Ammon's horn (tissue), 1 donor: ENCODE measurements at regions not wholly inside any gene's neighbourhood (a gene's known extent, or its start where the extent isn't known, plus 50 kb on each side); places are given as distances from the start of the nearest gene placed in this dataset.
A peak's percentile ranks its signal among the peaks of the same experiment; 100 is the strongest.
"Not testable (repeated sequence)": the region's sequence is repeated elsewhere in the genome, so short reads cannot be mapped to it uniquely, and the experiment has no call there.

ENCODE experiments used
- DNase-seq: peaks from one replicate; pipeline ENCODE4 v3.0.0-alpha.2; 2016; ENCODE audit warnings: low spot score

DNA sequence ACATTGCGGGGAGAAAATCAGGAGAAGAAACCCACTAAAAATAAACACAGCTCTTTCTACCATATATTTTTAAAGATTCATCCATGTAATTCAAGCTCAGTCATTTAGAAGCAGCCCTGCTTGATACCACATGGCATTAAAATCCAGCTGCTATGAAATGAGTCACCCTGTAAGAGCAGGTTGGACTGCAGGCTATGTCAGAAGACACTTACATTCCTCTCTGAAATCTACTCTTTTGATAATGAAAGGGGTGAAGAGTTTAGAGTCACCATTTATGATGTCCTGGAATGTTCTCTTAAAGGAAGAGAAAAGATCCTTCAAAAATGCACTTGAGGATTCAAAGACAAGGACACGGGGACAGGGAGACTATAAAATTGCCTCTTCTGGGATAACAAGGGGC, 100.6 kb upstream of the APCDD1 start:
- DNase-seq: peak; percentile 42

DNA sequence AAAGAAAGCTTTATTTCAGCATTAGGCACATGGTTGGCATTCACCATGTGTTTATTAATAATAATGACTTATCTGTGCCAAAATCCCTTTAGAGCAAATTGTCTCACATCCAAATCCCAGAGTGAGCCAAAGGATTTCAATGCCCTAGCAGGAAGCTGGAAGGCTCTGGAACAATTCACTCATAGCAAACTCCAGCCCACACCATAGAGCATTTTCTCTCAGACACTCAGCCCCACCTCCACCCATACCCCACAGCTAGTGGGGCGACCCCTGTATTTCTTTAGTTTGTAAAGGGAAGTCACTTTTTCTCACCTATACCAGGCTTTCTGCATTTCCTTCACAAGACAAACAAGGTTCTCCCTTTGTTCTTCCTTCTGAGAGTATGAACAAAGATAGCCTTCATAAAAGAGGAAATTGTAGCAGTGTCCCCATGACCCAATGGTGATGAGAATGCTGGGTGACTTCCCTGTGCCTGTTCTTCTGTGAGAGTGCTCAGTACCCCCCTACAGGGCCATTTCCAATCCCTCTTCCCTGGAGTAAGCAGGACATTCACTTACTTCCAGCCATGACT, 100.1 kb upstream of the APCDD1 start:
- DNase-seq: peak; percentile 83

DNA sequence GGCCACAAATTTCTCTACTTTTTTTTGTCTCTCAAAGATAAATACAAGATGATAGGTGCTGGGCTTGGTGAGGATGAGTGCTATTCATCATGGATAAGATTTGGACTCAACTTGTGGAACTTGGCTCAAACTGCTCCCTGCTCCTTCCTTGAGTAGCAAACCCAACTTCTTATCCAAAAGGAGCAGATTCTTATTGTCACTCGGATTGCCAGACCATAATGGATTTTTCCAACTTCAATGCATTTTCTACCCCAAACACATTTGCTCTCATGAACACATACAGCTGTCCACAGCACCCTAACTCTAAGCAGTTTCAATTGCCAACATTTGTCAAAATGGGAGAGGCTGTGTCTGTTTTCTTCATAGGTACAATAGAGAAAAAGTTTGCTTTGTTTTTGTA, 99.5 kb upstream of the APCDD1 start:
- no peak for DNase-seq

DNA sequence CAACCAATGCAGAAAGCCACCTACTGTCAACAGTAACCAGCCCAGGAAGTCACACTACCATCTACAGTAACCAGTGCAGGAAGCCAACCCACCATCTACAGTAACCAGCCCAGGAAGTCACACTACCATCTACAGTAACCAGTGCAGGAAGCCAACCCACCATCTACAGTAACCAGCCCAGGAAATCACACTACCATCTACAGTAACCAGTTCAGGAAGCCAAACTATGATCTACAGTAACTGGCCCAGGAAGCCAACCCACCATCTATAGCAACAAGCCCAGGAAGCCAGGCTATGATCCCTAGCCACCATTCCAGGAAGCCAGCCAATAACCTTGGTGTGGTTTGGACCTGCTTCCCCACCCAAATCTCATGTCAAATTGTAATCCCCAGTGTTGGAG, 97.4 kb upstream of the APCDD1 start:
- not testable (repeated sequence) for DNase-seq

- no peak for DNase-seq
These were observed 92.8 kb upstream of the APCDD1 start for GRCh38 chr18:10361660-10362059.

DNA sequence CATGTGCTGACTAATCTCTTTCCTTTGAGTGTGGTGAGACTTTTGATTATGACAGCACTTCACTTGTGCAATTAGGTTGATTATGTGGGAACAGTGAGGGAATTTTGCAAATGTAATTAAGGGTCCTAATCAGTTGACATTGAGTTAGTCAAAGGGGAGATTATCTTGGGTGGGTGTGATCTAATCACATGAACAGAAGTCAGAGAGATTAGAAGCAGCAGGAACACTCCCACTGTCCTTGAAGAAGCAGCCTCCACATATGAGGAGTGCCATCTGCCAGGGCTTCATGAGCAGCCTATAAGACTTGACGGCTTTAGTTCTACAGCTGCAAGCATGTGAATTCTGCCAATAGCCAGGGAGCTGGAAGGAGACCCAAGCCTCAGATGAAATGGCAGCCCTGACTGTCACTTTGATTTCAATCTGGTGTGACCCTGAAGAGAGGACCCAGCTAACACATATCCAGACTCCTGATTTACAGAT, 89.4 kb upstream of the APCDD1 start:
- no peak for DNase-seq

DNA sequence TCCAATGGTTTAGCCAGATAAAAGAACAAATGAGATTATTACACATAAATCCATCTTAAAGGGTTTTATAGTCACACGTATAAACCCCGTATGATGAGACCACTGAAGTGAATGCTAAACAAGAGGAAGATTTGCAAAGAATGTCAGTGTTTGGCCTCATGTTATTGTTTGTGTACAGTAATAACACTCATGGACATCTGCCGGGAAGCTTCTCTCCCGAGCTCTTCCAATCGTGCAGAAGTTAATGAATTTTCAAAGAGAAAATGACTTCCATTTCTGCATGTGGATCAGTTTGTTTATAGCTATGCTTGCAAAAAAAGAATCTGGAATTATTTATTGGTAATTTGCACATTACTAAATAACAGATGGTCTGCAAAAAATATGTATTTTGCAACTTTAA, 88.5 kb upstream of the APCDD1 start:
- DNase-seq: no peak

- DNase-seq: no peak
These were observed 86.6 kb upstream of the APCDD1 start for GRCh38 chr18:10367836-10368235.

DNA sequence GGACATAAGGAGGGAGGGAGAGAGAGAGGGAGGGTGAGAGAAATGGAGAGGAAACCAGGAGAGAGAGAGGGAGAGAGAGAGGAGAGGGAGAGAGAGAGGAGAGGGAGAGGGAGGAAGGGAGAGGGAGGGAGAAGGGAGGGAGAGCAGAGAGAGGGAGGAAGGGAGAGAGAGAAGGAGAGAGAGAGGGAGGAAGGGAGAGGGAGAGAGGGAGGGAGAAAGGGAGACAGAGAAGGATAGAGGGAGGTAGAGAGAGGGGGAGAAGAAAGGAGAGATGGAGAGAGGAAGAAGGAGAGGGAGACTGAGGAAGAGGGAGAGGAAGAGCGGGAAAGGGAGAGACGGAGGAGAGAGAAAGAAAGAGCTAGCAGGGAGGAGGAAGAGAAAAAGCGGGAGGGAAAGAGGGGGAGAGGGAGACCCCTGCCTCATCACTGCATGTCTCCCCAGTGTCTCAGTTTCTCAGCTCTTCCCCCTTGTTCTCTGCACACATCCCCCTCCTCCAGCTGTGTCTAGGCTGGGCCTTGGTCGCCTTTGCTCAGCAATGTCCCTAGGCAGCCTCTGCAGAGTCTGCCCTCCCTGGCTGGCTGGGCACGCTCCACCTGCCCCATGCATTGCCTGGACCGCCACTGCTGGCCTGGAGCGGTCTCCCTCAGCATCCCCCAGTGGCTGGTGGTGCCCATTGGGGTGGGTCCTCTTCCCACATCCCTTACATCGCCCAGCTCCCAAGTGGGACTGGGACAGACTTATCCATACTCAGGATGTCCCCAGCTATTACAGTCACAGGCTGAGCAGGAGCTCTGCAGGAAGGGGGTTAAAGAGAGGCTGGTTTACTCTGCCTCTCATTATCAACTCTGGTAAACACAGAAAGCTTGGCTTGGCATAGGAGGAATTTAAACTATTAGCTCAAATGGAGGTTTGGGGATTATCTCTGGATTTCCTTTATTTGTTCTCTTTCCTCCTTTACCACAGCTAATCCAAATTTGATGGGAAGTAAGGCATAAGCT, 85.7 kb upstream of the APCDD1 start:
- DNase-seq: no peak

DNA sequence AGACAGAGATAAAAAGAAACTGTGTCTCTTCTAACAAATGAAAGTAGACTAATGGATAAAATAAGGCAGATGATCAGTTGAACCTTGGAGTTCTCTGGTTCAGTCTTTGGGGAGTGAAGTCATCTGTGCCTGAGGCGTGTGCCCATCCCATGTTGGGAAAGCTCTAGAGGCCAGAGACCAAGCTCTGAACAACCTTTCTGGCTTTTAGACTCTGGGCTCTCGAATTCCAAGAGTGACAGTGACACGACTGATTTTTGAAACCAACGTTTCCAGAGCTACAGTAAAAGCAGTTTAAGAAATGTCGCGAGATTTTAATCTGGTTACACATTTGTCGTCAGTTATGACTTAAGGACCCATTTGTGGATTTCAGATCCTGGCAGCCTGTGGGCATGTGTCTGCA, 83.7 kb upstream of the APCDD1 start:
- DNase-seq: no peak

GRCh38 chr18:10371165-10371564, 83.3 kb upstream of the APCDD1 start:
- no peak for DNase-seq

DNA sequence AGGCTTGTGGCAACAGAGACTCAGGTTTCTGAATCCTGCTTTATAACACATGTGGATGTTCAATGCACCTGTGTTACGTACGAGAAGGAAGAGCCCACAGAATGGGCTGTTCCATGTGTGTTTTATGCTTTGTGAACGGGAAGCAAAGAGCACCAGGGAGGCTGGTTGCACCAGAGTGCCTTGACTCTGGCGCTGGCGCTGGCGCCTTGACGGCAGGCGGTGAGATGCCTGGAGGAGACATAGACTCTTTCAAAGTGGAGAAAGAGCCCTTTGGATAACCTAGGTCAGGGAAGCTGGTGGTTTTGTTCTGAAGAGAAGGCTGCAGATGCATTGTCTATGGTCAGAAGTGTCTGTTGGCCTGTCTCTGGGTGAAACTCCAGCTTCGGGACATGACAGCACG, 80.2 kb upstream of the APCDD1 start:
- DNase-seq: no peak

- no peak for DNase-seq
These were observed 79.7 kb upstream of the APCDD1 start for GRCh38 chr18:10374636-10375293.

DNA sequence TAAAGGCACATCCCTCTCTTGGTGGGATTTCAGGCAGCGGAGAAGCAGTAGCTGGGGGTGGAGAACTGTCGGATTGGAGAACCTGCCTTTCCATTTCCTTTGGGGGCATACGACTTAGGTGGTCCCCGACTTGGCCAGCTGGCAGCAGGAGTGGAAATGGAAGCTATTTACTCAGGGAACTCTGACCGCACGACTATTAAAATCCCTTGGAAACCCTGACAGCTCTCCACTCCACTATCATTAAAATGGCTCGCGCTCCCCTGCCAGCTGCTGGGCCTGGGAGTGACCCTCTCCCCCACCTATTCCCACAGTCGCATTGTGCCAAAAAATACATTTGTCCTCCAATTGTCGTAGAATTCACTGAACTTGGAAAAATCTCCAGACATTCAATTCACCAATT, 77.7 kb upstream of the APCDD1 start:
- no peak for DNase-seq

GRCh38 chr18:10377956-10378355, 76.5 kb upstream of the APCDD1 start:
- DNase-seq: no peak

DNA sequence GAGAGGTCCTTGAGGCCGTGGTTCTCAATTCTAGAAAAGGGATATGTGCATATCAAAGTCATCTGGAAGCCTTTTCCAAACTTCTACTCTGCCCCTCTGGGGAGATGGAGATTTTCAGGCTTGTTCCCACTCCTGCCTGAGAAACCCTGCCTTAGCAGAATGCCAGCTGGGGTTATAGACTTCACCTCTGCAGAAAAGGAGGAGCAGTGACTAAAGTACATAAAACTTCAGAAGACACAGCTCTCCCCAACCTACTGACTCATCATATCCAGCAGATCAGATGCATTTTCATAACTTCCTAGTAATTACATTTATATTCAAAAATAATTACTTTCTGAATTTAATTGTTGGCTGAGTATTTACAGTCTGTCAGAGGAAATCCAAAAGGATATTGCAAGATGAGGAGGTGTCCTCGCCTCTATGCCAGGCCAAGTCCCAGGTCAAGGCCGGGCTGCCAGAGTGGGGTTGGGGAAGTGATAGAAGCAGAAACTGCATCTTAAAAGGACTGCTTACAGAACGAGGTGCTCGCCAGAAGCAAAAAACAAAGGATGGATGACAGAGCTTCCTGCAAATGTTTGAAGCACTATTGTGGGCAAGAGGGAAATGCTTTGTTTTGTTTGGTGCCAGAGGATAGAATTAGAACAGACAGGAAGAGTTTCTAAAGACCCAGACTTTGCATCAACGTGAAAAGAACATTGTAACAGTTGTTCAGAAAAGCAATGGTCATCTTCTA, 75.6 kb upstream of the APCDD1 start:
- no peak for DNase-seq

DNA sequence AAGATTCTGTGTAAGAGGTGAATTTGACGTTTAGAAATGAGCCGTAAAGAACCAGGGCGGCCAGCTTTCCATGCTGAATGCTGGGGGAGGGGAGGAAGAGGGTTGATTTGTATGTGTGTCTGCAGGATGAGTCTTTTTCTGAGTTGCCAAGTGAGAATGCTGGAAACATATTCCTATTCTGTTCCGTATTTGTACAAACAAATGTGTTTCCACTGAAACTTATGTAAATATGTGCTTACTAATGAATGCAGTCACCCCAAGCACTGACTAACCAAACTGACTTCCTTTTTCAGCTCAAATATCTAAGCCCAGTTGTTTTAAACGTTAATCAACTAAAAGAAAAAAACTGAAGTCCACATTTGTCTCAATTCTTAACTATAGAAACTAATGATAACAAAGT, 74.9 kb upstream of the APCDD1 start:
- DNase-seq: no peak

- no peak for DNase-seq
These were observed 72.9 kb upstream of the APCDD1 start for GRCh38 chr18:10381516-10381915.

GRCh38 chr18:10381951-10382350, 72.5 kb upstream of the APCDD1 start:
- no peak for DNase-seq

DNA sequence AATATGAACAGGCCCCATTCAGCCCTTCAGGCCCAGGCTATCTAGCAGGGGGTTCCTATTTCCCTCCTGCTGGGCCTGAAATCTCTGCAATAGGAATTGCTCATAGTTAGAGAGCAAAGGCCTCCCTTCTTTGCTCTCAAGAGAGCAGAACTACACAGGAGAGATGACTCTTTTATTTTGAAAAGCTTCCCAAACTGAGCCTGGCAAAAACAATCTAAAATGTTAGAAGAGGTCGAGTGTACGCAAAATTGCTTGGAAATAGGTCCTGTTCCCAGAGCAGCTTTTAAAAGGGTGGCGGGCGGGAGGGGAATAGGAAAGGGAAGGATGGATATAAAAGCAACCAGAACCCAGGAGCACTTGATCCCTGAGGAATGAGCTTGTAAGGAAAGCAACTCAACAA, 68.4 kb upstream of the APCDD1 start:
- DNase-seq: no peak

DNA sequence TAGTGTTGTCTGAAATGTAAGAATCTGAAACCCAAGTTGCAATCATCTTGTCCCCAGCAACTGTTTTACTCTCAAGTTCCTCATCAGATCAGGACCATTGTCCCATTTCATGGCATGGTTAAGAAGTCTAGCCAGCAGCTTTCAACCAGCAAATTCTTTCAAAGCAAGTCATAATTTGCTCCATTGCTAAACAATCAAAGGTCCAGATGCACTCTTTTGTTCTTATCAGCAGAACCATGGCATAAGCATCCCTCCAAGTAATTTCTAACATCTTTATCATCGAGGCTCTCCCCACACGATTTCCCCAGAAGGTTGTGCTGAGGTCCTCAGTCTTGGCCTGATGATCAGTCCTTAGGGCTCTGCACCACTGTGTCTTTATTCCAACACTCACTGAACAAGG, 67.5 kb upstream of the APCDD1 start:
- DNase-seq: no peak

DNA sequence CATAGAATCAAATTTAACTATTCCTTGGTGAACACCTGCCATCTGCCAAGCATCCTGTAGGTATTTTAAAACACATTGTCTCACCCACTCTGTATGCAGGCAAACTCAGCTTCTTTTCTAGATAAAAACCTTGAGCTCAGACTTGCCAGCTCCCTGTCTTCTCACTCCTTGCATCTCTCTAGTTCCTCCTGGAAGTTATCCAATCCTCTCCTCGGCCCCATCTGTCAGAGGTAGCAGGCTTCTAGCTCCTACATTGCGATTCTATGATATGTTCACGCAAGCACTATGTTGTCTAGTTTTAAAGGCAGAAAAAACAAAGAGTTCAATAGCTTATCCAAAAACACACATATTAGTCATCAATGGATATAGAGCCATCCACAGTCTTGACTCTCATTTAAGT, 67.0 kb upstream of the APCDD1 start:
- DNase-seq: no peak
